Transverse colon (tissue), 4 donors: ENCODE measurements at regions not wholly inside any gene's neighbourhood (a gene's known extent, or its start where the extent isn't known, plus 50 kb on each side); places are given as distances from the start of the nearest gene placed in this dataset.

ENCODE experiments used
- DNase-seq: peaks from one replicate; pipeline ENCODE4 v3.0.0-alpha.2; 2019
- H3K27ac ChIP-seq, 4 donors: fragments of 200-600 bp; sonication (generic); 2 replicates each; pipeline ENCODE4 v1.5.1; 2016 to 2018; ENCODE audit warnings: inconsistent platforms in 4 of 4
- H3K27me3 ChIP-seq: fragments of 200-600 bp; sonication (generic); 2 replicates; pipeline ENCODE4 v1.5.1; 2017; ENCODE audit warnings: inconsistent platforms
- H3K36me3 ChIP-seq, 4 donors: fragments of 200-600 bp; sonication (generic); 2 replicates each; pipeline ENCODE4 v1.5.1; 2017 to 2019; ENCODE audit warnings: inconsistent platforms in 4 of 4
- H3K4me1 ChIP-seq, 4 donors: fragments of 200-600 bp; sonication (generic); 2 replicates each; pipeline ENCODE4 v1.5.1; 2017 to 2020; ENCODE audit warnings: inconsistent platforms in 4 of 4
- H3K4me3 ChIP-seq, 4 donors: fragments of 200-600 bp; sonication (generic); 1 replicate in 1 of 4; 2 replicates in 3 of 4; pipeline versions ENCODE4 v1.5.1 to v1.6.1; 2017 to 2019; ENCODE audit warnings: inconsistent platforms in 4 of 4
- H3K9me3 ChIP-seq, 2 donors: fragments of 200-600 bp; sonication (generic); 2 replicates each; pipeline ENCODE4 v1.5.1; 2017 to 2019; ENCODE audit warnings: inconsistent platforms in 2 of 2
- CTCF ChIP-seq, 5 experiments: fragments of 200-600 bp in 3 of 5; fragments of 450-650 bp in 2 of 5; sonication (generic) in 3 of 5; IDR thresholded peaks; 1 replicate in 2 of 5; 2 replicates in 3 of 5; pipeline ENCODE4 v1.5.1; 2016 to 2017; ENCODE audit warnings: antibody characterized with exemption in 5 of 5, inconsistent platforms in 3 of 5, mild to moderate bottlenecking in 2 of 5, moderate library complexity in 1 of 5
- EP300 ChIP-seq: sonication (generic); formaldehyde crosslinking; IDR thresholded peaks from one replicate; pipeline ENCODE4 v1.6.1; 2017; ENCODE audit warnings: antibody characterized with exemption, low read depth
- POLR2A ChIP-seq: fragments of 450-650 bp; IDR thresholded peaks from one replicate; pipeline ENCODE4 v1.6.1; 2016; ENCODE audit warnings: antibody characterized with exemption, mild to moderate bottlenecking, moderate library complexity
- POLR2AphosphoS5 ChIP-seq, 3 donors: sonication (generic); formaldehyde crosslinking; IDR thresholded peaks; one replicate each; pipeline ENCODE4 v1.6.1; 2016; ENCODE audit warnings: antibody characterized with exemption in 3 of 3
- WGBS, 2 donors: methylation state at CpG; one replicate each; pipeline ENCODE4 v1.1.5; 2018; ENCODE audit warnings: low coverage in 1 of 2; 5-methylcytosine and 5-hydroxymethylcytosine counted together
- in situ Hi-C, 4 donors: fragments of 200-750 bp; cut with MboI; loops; one replicate each; pipeline versions ENCODE4 v1.15.0 to v1.15.1; 2017; ENCODE audit warnings: low sequenced_read_pairs in 3 of 4, low pct_ligation_motif_present in 1 of 4, low pct_unique_long_range_greater_than_20kb in 1 of 4
- intact Hi-C: fragments of 100-400 bp; cut with DNase I; formaldehyde crosslinking; loops from one replicate; pipeline ENCODE4 v1.15.1; 2023; ENCODE audit warnings: low total_unique reads

GRCh38 chr6:3551716-3552511, 95.1 kb upstream of the SLC22A23 start:
- Histone ChIP-seq H3K4me3 (no peak overlapping the region), H3K27ac (no peak overlapping the region), H3K4me1 (peaks cover 0 to 3% (median 0%) of the 10 kb centered on the region in 4 donors), H3K27me3 (no peaks in the 10 kb centered on the region), H3K9me3 (peaks cover 8 to 11% of the 10 kb centered on the region in 2 donors), H3K36me3 (no peaks in the 10 kb centered on the region)
- DNase-seq: no peak
- 81 to 92% methylated on average over 5 of the region's 5 CpGs for WGBS, 2 donors
- intact Hi-C loops (no loop called here), in situ Hi-C loops (no loop called here)
- TF ChIP-seq EP300 (no peak), POLR2AphosphoS5 (IDR thresholded peaks at IDR 0.05) (no peak), POLR2A (no peak), CTCF (IDR thresholded peaks at IDR 0.05) (no peak)

- Histone ChIP-seq H3K27me3 (no peaks in the 10 kb centered on the region), H3K4me1 (peaks cover 0 to 22% (median 10%) of the 10 kb centered on the region in 4 donors), H3K27ac (no peak overlapping the region), H3K9me3 (peaks cover 8 to 11% of the 10 kb centered on the region in 2 donors), H3K36me3 (no peaks in the 10 kb centered on the region), H3K4me3 (no peak overlapping the region)
- 75 to 77% methylated on average over 2 to 7 of the region's 7 CpGs for whole genome bisulfite sequencing, 2 donors
- TF ChIP-seq POLR2AphosphoS5 (IDR thresholded peaks at IDR 0.05) (no peak), POLR2A (no peak), EP300 (no peak)
- in situ Hi-C loops: no loop called here
- intact Hi-C loops: no loop called here
- no peak for DNase-seq
These were observed 92.6 kb upstream of the SLC22A23 start for GRCh38 chr6:3549314-3549940.

- Histone ChIP-seq H3K27me3 (no peaks in the 10 kb centered on the region), H3K4me1 (peaks cover 0 to 35% (median 14%) of the 10 kb centered on the region in 4 donors), H3K27ac (peak overlapping the region; percentile 42 to 72 (median 70)), H3K9me3 (no peaks in the 10 kb centered on the region), H3K36me3 (no peaks in the 10 kb centered on the region), H3K4me3 (no peak overlapping the region)
- intact Hi-C loops (no loop called here), in situ Hi-C loops (no loop called here)
- TF ChIP-seq CTCF (IDR thresholded peaks at IDR 0.05) (no peak), POLR2AphosphoS5 (IDR thresholded peaks at IDR 0.05) (peak in 2 of 3 donors; percentile 29 to 46)
- peak; percentile 80 for DNase-seq
- 49 to 51% methylated on average over 2 of the region's 2 CpGs for WGBS, 2 donors
These were observed 89.3 kb upstream of the SLC22A23 start for GRCh38 chr6:3546121-3546520.

- H3K4me3 ChIP-seq: no peak overlapping the region
- DNase-seq: no peak
- H3K27ac ChIP-seq: peak overlapping the region; percentile 42 to 72 (median 70)
- H3K27me3 ChIP-seq: no peaks in the 10 kb centered on the region
- TF ChIP-seq POLR2A: no peak
- H3K36me3 ChIP-seq: no peaks in the 10 kb centered on the region
- no peaks in the 10 kb centered on the region for H3K9me3 ChIP-seq
- in situ Hi-C loops (no loop called here), intact Hi-C loops (no loop called here)
- 88% methylated on average over 1 of the region's 1 CpG; no CpG with 5 or more reads in 1 of the 2 donors for WGBS, 2 donors
- H3K4me1 ChIP-seq: peaks cover 0 to 45% (median 17%) of the 10 kb centered on the region in 4 donors
These were observed 88.3 kb upstream of the SLC22A23 start for GRCh38 chr6:3545156-3545555.

GRCh38 chr6:3542032-3542640, 85.3 kb upstream of the SLC22A23 start:
- WGBS, 2 donors: 50 to 68% methylated on average over 1 to 6 of the region's 6 CpGs
- Histone ChIP-seq H3K36me3 (no peaks in the 10 kb centered on the region), H3K27me3 (no peaks in the 10 kb centered on the region), H3K4me1 (peaks cover 0 to 52% (median 17%) of the 10 kb centered on the region in 4 donors), H3K9me3 (no peaks in the 10 kb centered on the region), H3K27ac (peak overlapping the region in 1 of 4 donors; percentile 52), H3K4me3 (no peak overlapping the region)
- TF ChIP-seq POLR2AphosphoS5 (IDR thresholded peaks at IDR 0.05) (no peak), POLR2A (no peak), EP300 (no peak), CTCF (IDR thresholded peaks at IDR 0.05) (no peak)
- intact Hi-C loops (no loop called here), in situ Hi-C loops (no loop called here)
- peak; percentile 31 for DNase-seq
